Heart left ventricle (tissue), 16 donors: ENCODE measurements at regions not wholly inside any gene's neighbourhood (a gene's known extent, or its start where the extent isn't known, plus 50 kb on each side); places are given as distances from the start of the nearest gene placed in this dataset.

Source experiments
- ATAC-seq, 4 donors: fragments of 200-7000 bp; cut with Tn5 transposase; one replicate each; pipeline ENCODE4 v1.9.1; 2020 to 2022; ENCODE audit warnings: moderate library complexity in 4 of 4, mild to moderate bottlenecking in 3 of 4, moderate number of reproducible peaks in 1 of 4
- DNase-seq, 5 donors: peaks; one replicate each; pipeline ENCODE4 v3.0.0-alpha.2; 2020
- H3K27ac ChIP-seq, 12 donors: fragments of 200-600 bp; sonication (generic) in 4 of 12; one replicate each; pipeline versions ENCODE4 v1.5.0 to v1.8.0; 2016 to 2022; ENCODE audit warnings: mild to moderate bottlenecking in 2 of 12
- H3K27me3 ChIP-seq, 9 donors: fragments of 200-600 bp; sonication (generic) in 2 of 9; one replicate each; pipeline versions ENCODE4 v1.5.1 to v1.8.0; 2016 to 2022; ENCODE audit warnings: mild to moderate bottlenecking in 3 of 9
- H3K36me3 ChIP-seq, 9 donors: fragments of 200-600 bp; sonication (generic) in 2 of 9; one replicate each; pipeline versions ENCODE4 v1.5.0 to v1.8.0; 2018 to 2022; ENCODE audit warnings: mild to moderate bottlenecking in 2 of 9
- H3K4me1 ChIP-seq, 12 donors: fragments of 200-600 bp; sonication (generic) in 4 of 12; one replicate each; pipeline versions ENCODE4 v1.5.0 to v1.8.0; 2016 to 2022; ENCODE audit warnings: mild to moderate bottlenecking in 3 of 12
- H3K4me3 ChIP-seq, 12 donors: fragments of 200-600 bp; sonication (generic) in 4 of 12; one replicate each; pipeline versions ENCODE4 v1.5.0 to v1.8.0; 2017 to 2022; ENCODE audit warnings: mild to moderate bottlenecking in 9 of 12, moderate library complexity in 4 of 12
- H3K9me3 ChIP-seq, 12 donors: fragments of 200-600 bp; sonication (generic) in 4 of 12; one replicate each; pipeline versions ENCODE4 v1.5.0 to v1.8.0; 2016 to 2022; ENCODE audit warnings: mild to moderate bottlenecking in 1 of 12
- CTCF ChIP-seq, 12 donors: fragments of 200-600 bp; sonication (generic) in 4 of 12; IDR thresholded peaks; one replicate each; pipeline versions ENCODE4 v1.5.0 to v1.8.0; 2018 to 2022; ENCODE audit warnings: antibody characterized with exemption in 12 of 12, mild to moderate bottlenecking in 5 of 12
- POLR2A ChIP-seq, 2 donors: fragments of 450-650 bp; IDR thresholded peaks; one replicate each; pipeline ENCODE4 v1.6.1; 2017; ENCODE audit warnings: antibody characterized with exemption in 2 of 2, mild to moderate bottlenecking in 2 of 2, moderate library complexity in 2 of 2
- WGBS, 4 donors: extraction: QIAGEN DNeasy Blood & Tissue Kit in 2 of 4; methylation state at CpG; one replicate each; pipeline versions ENCODE4 v1.1.5 to v1.1.7; 2013 to 2018; 5-methylcytosine and 5-hydroxymethylcytosine counted together
- intact Hi-C, 10 donors: fragments of 100-400 bp; cut with DNase I; formaldehyde crosslinking; loops; one replicate each; pipeline versions ENCODE4 v1.11.1 to v1.14.2; 2022
- donor health status: ischemic (EF 13 %, LVEDD 7.1; RV severe dilation, severe dysfunction).
- donor health status: healthy with polysubstance abuse.
- donor health status: DM: no; HTN: yes; CAD: no.
- donor health status: DM: no; HTN: no; CAD: no.
- donor health status: ischemic (EF 25% LVEDD 6.9; RV normal size, moderate dysfunction).
- donor health status: ischemic (EF 25% LVEDD 5.7; RV mildly dilated, moderate dysfunction).
- donor health status: healthy.
- donor health status: DM: yes; HTN: yes; CAD: no.
- donor health status: ischemic (EF 35%, LVEDD 5.7; RV mildly dilated, moderate dysfunction).
- donor health status: nonischemic (EF 11% LVEDD 7.7; RV severe dilation, severe dysfunction).
- donor health status: DM: yes; HTN: yes; CAD: no.
- donor health status: PGD.
- donor health status: ischemic (EF 29% LVEDD 5.4; RV normal size, mild dysfunction).
- donor health status: nonischemic (EF 23%, LVEDD 6.1; RV moderate dilation, normal function).

GRCh38 chr5:93894601-93895354 lies 153.4 kb upstream of the POU5F2 start:
- peaks cover 0 to 11% (median 0%) of the 10 kb centered on the region in 12 donors for H3K4me1 ChIP-seq
- no peak for DNase-seq
- no peak overlapping the region for H3K4me3 ChIP-seq
- TF ChIP-seq POLR2A (IDR thresholded peaks at IDR 0.05): no peak
- TF ChIP-seq CTCF (IDR thresholded peaks at IDR 0.05): peak in 6 of 12 donors; percentile 18 to 54 (median 39)
- WGBS, 4 donors: 75 to 79% (median 78%) methylated on average over 9 of the region's 9 CpGs
- no peaks in the 10 kb centered on the region for H3K9me3 ChIP-seq
- no peaks in the 10 kb centered on the region for H3K27me3 ChIP-seq
- no peak overlapping the region for H3K27ac ChIP-seq
- H3K36me3 ChIP-seq: no peaks in the 10 kb centered on the region
- intact Hi-C loops: loop anchor here in 1 of 10 donors (10.0 kb wide), 1 partner anchor 290 kb away; no protein-coding TSS in a partner anchor
- ATAC-seq: no peak

- ATAC-seq: no peak
- Histone ChIP-seq H3K27ac (no peak overlapping the region), H3K9me3 (no peaks in the 10 kb centered on the region), H3K36me3 (no peaks in the 10 kb centered on the region), H3K4me3 (no peak overlapping the region), H3K4me1 (peaks cover 0 to 11% (median 0%) of the 10 kb centered on the region in 12 donors), H3K27me3 (no peaks in the 10 kb centered on the region)
- WGBS, 4 donors: 96 to 98% (median 97%) methylated on average over 5 of the region's 5 CpGs
- intact Hi-C loops: loop anchor here in 1 of 10 donors (10.0 kb wide), 1 partner anchor 288 kb away; no protein-coding TSS in a partner anchor
- no peak for DNase-seq
- no peak for TF ChIP-seq POLR2A (IDR thresholded peaks at IDR 0.05)
- no peak for TF ChIP-seq CTCF (IDR thresholded peaks at IDR 0.05)
Measured at GRCh38 chr5:93893075-93893474, 151.7 kb upstream of the POU5F2 start.

- Histone ChIP-seq H3K27ac (no peak overlapping the region), H3K9me3 (no peaks in the 10 kb centered on the region), H3K36me3 (no peaks in the 10 kb centered on the region), H3K27me3 (no peaks in the 10 kb centered on the region), H3K4me3 (no peak overlapping the region), H3K4me1 (peaks cover 0 to 11% (median 0%) of the 10 kb centered on the region in 12 donors)
- no peak for ATAC-seq
- no peak for DNase-seq
- intact Hi-C loops: loop anchor here in 1 of 10 donors (10.0 kb wide), 1 partner anchor 288 kb away; no protein-coding TSS in a partner anchor
- TF ChIP-seq CTCF (IDR thresholded peaks at IDR 0.05) (no peak), POLR2A (IDR thresholded peaks at IDR 0.05) (no peak)
Measured at GRCh38 chr5:93892481-93892880, 151.1 kb upstream of the POU5F2 start.

- TF ChIP-seq CTCF (IDR thresholded peaks at IDR 0.05) (no peak), POLR2A (IDR thresholded peaks at IDR 0.05) (no peak)
- Histone ChIP-seq H3K27me3 (no peaks in the 10 kb centered on the region), H3K27ac (no peak overlapping the region), H3K36me3 (no peaks in the 10 kb centered on the region), H3K4me1 (peaks cover 0 to 11% (median 0%) of the 10 kb centered on the region in 12 donors), H3K4me3 (no peak overlapping the region), H3K9me3 (no peaks in the 10 kb centered on the region)
- intact Hi-C loops: loop anchor here in 1 of 10 donors (10.0 kb wide), 1 partner anchor 287 kb away; no protein-coding TSS in a partner anchor
- ATAC-seq: no peak
- DNase-seq: no peak
- 71 to 78% (median 75%) methylated on average over 4 of the region's 4 CpGs for WGBS, 4 donors
Measured at GRCh38 chr5:93891491-93892480, 150.4 kb upstream of the POU5F2 start.
